ENCODE measurements at regions not wholly inside any gene's neighbourhood (a gene's known extent, or its start where the extent isn't known, plus 50 kb on each side); places are given as distances from the start of the nearest gene placed in this dataset.

DNA sequence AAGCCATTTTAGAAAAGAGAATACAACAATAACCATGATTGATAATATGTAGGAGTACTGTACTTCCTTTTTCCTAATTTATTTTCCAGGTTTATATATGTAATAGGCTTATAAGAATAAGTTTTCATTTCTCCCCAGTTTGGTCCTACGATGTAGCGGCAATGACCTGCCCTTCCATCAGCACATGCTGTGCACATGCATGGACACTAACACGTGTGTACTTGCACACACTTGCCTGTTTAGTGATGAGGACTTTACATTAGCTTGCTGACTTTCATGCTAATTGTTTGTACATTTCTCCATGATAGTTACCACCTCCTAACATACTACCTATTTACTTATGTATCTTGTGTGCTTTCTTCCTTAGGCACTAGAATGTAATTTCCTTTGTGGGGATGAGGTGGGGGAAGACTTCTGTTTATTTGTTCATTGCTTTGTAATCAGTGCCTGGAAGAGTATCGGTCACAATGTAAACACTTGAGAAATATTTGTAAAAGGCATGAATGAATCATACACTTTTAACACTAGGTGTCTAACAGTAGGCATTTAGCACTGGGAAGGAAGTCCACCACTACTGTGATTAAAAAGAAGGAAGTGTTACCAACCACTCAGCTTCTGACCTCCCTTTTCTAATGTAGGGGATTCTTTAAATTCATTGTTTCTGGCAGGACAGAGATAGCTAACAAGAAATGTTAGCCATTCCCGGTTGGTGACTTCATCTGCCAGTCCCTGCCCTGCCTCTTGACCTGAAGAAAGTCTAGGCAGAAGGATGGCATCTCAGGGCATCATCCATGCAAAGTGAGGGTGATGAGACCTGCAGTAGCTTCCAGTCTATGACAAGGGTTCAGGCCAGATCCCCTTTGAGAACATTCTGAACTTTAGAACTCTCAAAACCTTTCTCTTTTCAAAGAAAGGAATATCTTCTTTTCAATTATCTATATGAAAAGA, 120.2 kb upstream of the RAB18 start:
- TF ChIP-seq, protein P1, sequence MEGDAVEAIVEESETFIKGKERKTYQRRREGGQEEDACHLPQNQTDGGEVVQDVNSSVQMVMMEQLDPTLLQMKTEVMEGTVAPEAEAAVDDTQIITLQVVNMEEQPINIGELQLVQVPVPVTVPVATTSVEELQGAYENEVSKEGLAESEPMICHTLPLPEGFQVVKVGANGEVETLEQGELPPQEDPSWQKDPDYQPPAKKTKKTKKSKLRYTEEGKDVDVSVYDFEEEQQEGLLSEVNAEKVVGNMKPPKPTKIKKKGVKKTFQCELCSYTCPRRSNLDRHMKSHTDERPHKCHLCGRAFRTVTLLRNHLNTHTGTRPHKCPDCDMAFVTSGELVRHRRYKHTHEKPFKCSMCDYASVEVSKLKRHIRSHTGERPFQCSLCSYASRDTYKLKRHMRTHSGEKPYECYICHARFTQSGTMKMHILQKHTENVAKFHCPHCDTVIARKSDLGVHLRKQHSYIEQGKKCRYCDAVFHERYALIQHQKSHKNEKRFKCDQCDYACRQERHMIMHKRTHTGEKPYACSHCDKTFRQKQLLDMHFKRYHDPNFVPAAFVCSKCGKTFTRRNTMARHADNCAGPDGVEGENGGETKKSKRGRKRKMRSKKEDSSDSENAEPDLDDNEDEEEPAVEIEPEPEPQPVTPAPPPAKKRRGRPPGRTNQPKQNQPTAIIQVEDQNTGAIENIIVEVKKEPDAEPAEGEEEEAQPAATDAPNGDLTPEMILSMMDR (IDR thresholded peaks at IDR 0.05): no peak
- TF ChIP-seq POLR2A (IDR thresholded peaks at IDR 0.05): no peak
